Pancreas (tissue), 10 donors: ENCODE measurements at regions not wholly inside any gene's neighbourhood (a gene's known extent, or its start where the extent isn't known, plus 50 kb on each side); places are given as distances from the start of the nearest gene placed in this dataset.

Experiments used
- ATAC-seq, 4 donors: fragments of 200-7000 bp; cut with Tn5 transposase; one replicate each; pipeline versions ENCODE4 v1.8.0 to v1.9.1; 2020; ENCODE audit warnings: mild to moderate bottlenecking in 4 of 4, moderate library complexity in 4 of 4
- DNase-seq, 6 donors: peaks; one replicate each; pipeline ENCODE4 v3.0.0-alpha.2; 2020
- FAIRE-seq: peaks from 2 replicates; lab custom pipeline; 2012; peaks lifted over from hg19 to GRCh38; lab: Jason Lieb, UNC
- H3K27ac ChIP-seq, 4 donors: fragments of 200-600 bp; sonication (generic); 1 replicate in 3 of 4; 2 replicates in 1 of 4; pipeline versions ENCODE4 v1.5.0 to v1.8.0; 2020
- H3K27me3 ChIP-seq, 4 donors: fragments of 200-600 bp; one replicate each; pipeline ENCODE4 v1.8.0; 2021
- H3K36me3 ChIP-seq, 3 donors: fragments of 200-600 bp; sonication (generic) in 1 of 3; one replicate each; pipeline versions ENCODE4 v1.5.0 to v1.8.0; 2020 to 2021
- H3K4me1 ChIP-seq, 3 donors: fragments of 200-600 bp; one replicate each; pipeline ENCODE4 v1.8.0; 2021
- H3K4me3 ChIP-seq, 4 donors: fragments of 200-600 bp; sonication (generic) in 2 of 4; one replicate each; pipeline versions ENCODE4 v1.5.0 to v1.8.0; 2020 to 2021
- H3K9me3 ChIP-seq, 4 donors: fragments of 200-600 bp; one replicate each; pipeline ENCODE4 v1.8.0; 2021
- CTCF ChIP-seq, 4 donors: fragments of 200-600 bp; sonication (generic) in 3 of 4; IDR thresholded peaks; one replicate each; pipeline versions ENCODE4 v1.5.0 to v1.8.0; 2021; ENCODE audit warnings: antibody characterized with exemption in 4 of 4
- WGBS, 2 donors: extraction: QIAGEN DNeasy Blood & Tissue Kit; methylation state at CpG; one replicate each; pipeline ENCODE4 v1.1.7; 2013; 5-methylcytosine and 5-hydroxymethylcytosine counted together
- intact Hi-C, 3 donors: fragments of 100-400 bp; cut with DNase I; formaldehyde crosslinking; loops; one replicate each; pipeline versions ENCODE4 v1.11.1 to v1.14.2; 2022
- donor health status: healthy with polysubstance abuse.
- donor health status: DM: no; HTN: no; CAD: no; lungs with moderate emphysema.
- donor health status: DM: no; HTN: no; CAD: no.
- donor health status: control.
- donor health status: control.
- donor health status: Bipolar disorder and iron deficiency.
- donor health status: DM: yes; HTN: yes; CAD: no.
- donor health status: DM: no; HTN: no; CAD: no.
- donor health status: DM: no; HTN: no; CAD: no.
- donor health status: DM: yes; HTN: yes; CAD: no.

DNA sequence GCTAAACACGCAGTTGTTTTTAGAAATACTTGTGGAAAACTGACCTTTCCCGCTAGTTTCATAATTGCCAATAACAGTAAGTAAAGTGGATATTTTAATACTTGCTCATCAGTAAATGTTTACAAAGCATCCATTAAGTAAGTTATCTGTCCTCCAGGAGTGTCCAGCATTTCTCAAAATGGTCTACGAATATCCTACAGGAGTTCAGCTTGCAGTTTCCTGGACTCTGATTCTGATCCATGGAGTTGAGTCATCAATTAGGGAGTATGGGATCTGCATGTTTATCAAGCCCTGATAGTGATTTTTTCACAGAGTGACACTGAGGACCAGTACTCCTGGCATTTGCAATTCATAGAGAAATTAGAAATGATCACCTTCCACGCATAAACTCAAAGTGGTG is 325.2 kb upstream of the AADAT start:
- Histone ChIP-seq H3K9me3 (no peaks in the 10 kb centered on the region), H3K4me3 (no peak overlapping the region), H3K27me3 (no peaks in the 10 kb centered on the region), H3K27ac (no peak overlapping the region), H3K4me1 (no peaks in the 10 kb centered on the region), H3K36me3 (no peaks in the 10 kb centered on the region)
- DNase-seq, result no peak
- no peak for TF ChIP-seq CTCF (IDR thresholded peaks at IDR 0.05)
- intact Hi-C loops, result no loop called here
- no peak for ATAC-seq
- 66 to 76% methylated on average over 4 of the region's 4 CpGs for WGBS, 2 donors
- no peak for FAIRE-seq

GRCh38 chr4:170414360-170414759 is 324.6 kb upstream of the AADAT start:
- Histone ChIP-seq H3K27me3 (no peaks in the 10 kb centered on the region), H3K4me3 (no peak overlapping the region), H3K4me1 (no peaks in the 10 kb centered on the region), H3K9me3 (no peaks in the 10 kb centered on the region), H3K36me3 (no peaks in the 10 kb centered on the region), H3K27ac (no peak overlapping the region)
- DNase-seq (no peak), ATAC-seq (no peak), FAIRE-seq (no peak)
- 35 to 43% methylated on average over 2 of the region's 2 CpGs for WGBS, 2 donors
- intact Hi-C loops, result no loop called here
- no peak for TF ChIP-seq CTCF (IDR thresholded peaks at IDR 0.05)

- intact Hi-C loops, result no loop called here
- Histone ChIP-seq H3K4me3 (no peak overlapping the region), H3K4me1 (no peaks in the 10 kb centered on the region), H3K36me3 (no peaks in the 10 kb centered on the region), H3K27ac (no peak overlapping the region), H3K27me3 (no peaks in the 10 kb centered on the region), H3K9me3 (no peaks in the 10 kb centered on the region)
- ATAC-seq (no peak), DNase-seq (no peak), FAIRE-seq (no peak)
- no peak for TF ChIP-seq CTCF (IDR thresholded peaks at IDR 0.05)
These were observed 324.2 kb upstream of the AADAT start for GRCh38 chr4:170413951-170414350.

DNA sequence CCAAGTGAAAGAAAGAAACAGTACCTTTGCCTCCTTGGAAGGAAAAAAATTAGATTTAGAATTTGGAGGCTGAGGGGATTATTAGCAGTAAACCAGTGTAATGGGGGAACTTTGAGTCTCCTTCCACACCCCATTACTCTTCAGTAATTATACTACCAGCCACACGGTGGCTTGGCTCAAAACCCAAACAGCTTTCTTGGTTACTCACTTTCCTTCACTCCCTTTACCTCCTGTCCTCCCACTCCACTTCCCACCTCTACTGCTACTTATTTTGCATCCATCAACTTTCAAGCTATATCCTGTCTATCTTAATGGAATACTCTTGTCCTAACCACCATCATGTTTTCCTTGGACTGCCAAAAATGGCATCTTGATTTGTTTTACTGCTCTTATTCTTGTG is 310.6 kb upstream of the AADAT start:
- H3K4me1 ChIP-seq, result no peaks in the 10 kb centered on the region
- H3K36me3 ChIP-seq, result no peaks in the 10 kb centered on the region
- H3K27me3 ChIP-seq, result no peaks in the 10 kb centered on the region
- FAIRE-seq, result no peak
- DNase-seq, result no peak
- no peak for TF ChIP-seq CTCF (IDR thresholded peaks at IDR 0.05)
- intact Hi-C loops, result no loop called here
- no peak overlapping the region for H3K4me3 ChIP-seq
- 9 to 31% methylated on average over 1 of the region's 1 CpG for WGBS, 2 donors
- H3K9me3 ChIP-seq, result no peaks in the 10 kb centered on the region
- no peak for ATAC-seq
- no peak overlapping the region for H3K27ac ChIP-seq

- no peaks in the 10 kb centered on the region for H3K27me3 ChIP-seq
These were observed 310.0 kb upstream of the AADAT start for GRCh38 chr4:170399581-170400293.

More at GRCh38 chr4:170399581-170400293, 310.0 kb upstream of the AADAT start:
- H3K27ac ChIP-seq, result no peak overlapping the region
- H3K36me3 ChIP-seq, result no peaks in the 10 kb centered on the region
- intact Hi-C loops, result no loop called here
- TF ChIP-seq CTCF (IDR thresholded peaks at IDR 0.05), result no peak
- FAIRE-seq (no peak), DNase-seq (no peak), ATAC-seq (no peak)
- 68 to 75% methylated on average over 3 of the region's 3 CpGs for WGBS, 2 donors
- no peak overlapping the region for H3K4me3 ChIP-seq
- H3K4me1 ChIP-seq, result no peaks in the 10 kb centered on the region
- no peaks in the 10 kb centered on the region for H3K9me3 ChIP-seq
